Lung microvascular endothelial cell (primary cell): ENCODE measurements at regions not wholly inside any gene's neighbourhood (a gene's known extent, or its start where the extent isn't known, plus 50 kb on each side); places are given as distances from the start of the nearest gene placed in this dataset.

Source experiments
- DNase-seq, 2 donors: peaks; one replicate each; pipeline versions ENCODE4 v3.0.0 to v3.0.0-alpha.2; 2010; ENCODE audit warnings: low read depth in 2 of 2

DNA sequence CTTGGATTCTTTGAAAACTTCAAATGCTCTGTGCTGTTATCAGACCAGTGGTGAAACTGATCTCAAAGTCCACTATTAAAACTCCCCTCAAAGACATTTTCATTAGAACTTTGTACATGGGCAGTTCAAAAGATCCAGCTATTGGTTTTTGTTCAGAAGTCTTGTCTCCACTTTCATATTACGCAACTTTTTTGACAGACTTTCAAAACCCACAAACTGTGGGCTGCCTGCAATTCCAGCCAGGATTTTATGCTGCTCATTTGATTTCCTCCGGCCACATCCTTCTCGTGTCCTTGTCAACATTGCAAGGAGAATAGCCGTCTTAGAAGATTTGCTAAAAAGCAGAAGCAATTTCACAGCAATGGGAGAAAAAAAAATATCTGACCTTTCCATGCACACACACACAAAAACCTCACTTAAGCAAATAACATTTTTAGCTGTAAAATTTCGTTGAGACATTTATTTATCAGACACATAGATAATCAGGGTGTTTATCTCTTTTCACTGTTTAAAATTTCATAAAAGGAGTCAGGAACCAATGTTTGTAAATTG lies 1990.5 kb downstream of the MAT2B start:
- DNase-seq = no peak

DNA sequence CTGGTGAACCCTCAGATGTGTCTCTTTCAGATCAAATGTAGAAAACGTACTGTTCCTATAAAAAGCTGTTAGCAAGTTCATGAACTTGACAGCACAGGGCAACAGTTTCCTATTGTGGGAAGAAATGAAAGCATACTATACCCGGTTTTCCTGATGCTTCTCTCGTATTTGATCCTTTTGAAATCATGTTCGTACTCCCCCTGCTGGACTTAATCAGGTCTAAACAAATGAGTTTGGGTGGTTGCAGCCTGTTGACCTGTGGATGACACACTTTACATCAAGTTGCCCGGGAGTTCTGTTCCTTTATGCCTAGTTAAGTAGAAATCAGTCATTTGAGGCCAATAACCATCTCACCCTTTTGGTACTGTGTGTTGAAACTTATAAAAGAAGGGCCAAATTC lies 1992.3 kb downstream of the MAT2B start:
- peak; percentile 1 to 28 for DNase-seq

DNA sequence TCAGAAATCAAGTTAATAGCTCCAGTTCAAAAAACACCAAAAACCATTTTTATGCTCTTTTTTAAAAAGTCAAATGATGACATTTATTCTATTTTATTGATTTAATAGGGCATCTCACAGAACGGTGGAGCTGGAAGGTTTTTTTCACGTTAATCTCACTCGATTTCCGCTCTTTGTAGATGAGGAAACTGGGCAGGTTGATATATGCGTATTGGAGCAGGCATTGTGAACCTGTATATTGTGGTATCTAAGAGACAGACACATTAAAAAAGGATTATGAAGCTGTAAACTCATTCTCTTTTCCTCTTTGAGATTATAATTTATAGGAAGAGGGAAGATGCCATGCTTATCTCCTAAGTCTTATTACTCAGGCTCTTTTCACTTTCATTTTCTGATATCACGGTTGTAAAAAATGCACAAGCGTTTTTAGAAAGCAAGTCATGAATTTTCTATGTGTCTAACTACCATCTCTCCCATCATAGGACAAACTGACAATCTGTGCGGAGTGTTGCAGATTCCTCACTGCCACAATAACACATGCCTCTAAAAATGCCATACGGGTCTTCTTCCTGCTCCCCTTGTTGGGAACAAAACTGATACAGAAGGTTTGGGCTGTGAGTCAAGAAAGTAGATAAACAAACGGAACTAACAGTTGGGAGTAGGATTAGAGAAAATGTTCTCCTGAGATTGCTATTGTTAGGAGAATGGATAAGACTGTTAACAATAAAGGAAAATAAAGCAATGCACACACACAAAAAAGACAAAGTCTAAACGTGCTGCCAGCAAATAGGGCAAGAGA lies 1997.7 kb downstream of the MAT2B start:
- DNase-seq = no peak

DNA sequence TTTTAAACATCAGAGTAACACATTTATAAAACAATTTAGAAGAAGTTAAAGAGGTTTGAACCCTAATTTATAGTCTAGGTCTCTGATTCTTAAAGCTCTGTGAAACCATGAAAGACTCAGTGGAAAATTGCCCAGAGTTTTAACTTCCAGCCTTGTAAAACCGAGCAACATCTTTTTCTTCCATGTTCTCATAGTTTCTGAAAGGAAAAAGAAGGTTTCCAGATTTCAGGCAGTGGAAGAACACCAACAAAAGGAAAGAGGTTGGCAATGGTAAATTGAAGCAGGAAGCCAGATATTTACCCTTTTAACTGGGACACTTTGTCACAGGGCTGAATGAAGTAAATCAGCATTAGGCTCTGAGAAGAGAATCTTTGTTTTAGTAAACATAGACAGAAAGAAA lies 1999.3 kb downstream of the MAT2B start:
- DNase-seq = no peak

DNA sequence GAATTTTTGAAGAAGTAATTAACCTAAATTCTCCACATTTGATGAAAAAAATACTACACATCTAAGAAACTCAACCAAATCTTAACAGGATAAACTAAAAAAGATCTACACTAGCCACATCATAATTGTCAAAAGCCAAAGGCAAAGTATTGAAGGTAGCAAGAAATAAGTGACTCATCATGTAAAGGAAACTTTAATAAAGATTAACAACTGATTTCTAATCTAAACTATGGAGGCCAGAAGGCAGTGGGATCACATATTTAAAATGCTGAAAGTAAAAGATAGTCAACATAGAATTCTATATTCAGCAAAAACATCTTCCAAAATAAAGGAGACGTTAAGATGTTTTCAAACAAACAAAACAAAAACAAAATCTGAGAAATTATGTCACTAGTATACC lies 2002.9 kb downstream of the MAT2B start:
- DNase-seq = no peak

DNA sequence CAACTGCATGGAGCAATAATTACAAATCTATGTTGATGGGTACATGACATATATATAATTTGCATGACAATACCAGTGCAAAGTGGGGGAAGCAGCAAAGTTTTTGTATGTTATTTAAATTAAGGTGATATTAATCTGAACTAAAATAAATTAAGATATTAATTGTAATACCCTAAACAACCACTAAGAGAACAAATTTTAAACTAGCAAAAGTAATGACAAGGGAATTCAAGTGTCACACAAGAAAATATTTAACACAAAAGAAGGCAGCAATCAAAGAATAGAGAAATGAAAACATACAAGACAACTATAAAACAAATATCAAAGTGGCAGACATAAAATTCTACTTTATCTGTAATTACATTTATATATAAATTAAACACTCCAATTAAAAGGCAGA lies 2003.4 kb downstream of the MAT2B start:
- DNase-seq = no peak

DNA sequence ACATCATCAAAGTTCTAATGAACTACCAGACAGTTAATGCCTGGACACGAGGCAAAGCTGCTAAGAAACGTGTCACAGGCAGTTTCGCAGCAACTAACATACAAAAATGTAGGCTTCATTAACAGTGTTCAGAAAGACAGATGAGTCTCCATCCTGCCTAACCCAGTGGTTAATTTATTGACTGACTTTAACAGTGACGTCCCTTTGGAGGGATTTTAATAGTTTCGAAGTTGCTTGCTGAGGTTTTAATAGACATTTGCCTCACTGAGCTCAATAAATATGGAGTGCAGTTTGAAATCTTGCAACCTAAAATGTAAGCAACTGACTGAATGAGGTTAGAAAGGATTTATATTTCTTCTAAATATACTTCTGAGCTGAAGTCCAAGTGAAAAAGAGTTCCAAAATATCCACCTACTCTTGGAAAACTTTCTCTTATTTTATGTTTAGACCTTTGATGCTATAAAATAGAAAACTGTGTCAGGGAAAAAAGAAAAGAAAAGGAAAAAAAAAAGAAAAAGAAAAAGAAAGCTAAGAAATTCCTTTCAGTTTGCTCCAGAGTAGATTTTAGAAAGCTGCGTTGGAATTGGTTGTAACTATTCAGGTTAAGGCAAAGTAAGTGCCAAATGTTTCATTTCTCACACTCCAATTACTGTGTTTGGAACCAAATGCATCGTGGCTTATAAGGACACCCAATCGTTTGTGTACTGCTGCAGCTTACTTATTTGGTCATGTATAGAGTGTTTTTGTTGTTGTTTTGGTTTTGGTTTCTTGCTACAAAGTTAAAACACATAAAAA lies 2016.6 kb downstream of the MAT2B start:
- no peak for DNase-seq

DNA sequence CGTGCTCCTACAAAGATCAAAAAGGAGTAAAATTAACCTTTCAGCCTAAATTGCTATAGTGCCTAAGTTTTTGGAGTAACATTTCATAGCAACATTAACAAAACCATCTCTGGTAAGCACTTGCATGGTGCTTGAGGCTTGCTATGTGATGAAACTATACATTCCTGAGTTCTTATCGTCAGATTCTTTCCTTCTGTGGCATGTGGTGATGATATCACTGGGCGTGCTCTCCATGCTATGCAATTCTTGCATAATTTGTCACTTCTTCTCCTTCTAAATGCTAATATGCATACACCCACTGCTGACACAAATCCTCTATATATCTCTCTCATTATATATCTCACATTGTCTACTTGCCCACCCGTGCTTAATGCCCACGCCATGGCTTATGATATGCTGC lies 2019.9 kb downstream of the MAT2B start:
- no peak for DNase-seq

DNA sequence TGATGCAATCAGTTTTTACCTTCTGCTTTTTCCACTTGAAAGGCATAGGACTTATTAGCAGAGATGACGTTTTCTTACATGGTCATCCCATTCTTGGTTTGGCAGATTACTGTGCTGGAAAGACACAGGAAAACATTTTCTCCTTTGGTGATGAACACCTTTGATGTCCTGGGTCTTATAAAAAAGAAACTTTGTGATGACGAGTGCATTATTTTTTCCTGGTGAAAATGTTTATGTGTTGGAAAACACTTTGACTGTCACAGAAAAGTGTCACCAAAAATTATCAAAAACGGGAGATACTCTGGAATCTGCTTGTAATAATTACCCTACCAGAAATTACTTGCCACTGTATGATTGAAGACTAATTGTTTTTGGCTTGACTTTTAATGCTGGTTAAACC lies 2020.9 kb downstream of the MAT2B start:
- DNase-seq = no peak

DNA sequence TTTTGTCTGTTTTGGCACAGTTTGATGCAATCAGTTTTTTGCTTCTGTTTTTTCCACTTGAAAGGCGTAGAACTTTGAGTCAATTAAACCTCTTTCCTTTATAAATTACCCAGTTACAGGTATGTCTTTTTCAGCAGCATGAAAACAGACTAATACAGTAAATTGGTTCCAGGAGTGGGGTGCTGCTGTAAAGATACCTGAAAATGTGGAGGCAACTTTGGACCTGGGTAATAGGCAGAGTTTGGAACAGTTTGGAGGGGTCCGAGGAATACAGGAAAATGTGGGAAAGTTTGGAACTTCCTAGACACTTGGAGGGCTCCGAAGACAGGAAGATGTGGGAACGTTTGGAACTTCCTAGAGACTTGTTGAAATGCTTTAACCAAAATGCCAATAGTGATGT lies 2022.2 kb downstream of the MAT2B start:
- no peak for DNase-seq

DNA sequence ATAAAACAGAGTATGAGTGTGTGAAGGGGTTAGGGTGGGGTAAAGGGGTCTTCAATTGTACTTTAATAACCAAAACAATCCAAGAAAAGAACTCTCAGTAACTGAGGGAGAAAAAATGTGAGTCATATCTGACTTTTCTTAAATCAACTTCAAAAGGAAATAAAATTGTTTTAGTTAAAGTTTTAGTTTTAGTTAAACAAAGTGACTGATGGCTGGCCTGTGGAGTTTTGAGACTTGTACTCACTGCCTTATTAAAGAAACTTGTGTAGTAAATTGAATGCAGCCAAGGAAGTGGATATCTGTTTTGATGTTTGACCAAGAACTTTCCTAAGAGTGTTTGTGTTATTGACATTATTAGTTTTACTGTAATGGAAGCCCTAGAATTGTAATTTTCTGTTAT lies 2032.6 kb downstream of the MAT2B start:
- DNase-seq = no peak

DNA sequence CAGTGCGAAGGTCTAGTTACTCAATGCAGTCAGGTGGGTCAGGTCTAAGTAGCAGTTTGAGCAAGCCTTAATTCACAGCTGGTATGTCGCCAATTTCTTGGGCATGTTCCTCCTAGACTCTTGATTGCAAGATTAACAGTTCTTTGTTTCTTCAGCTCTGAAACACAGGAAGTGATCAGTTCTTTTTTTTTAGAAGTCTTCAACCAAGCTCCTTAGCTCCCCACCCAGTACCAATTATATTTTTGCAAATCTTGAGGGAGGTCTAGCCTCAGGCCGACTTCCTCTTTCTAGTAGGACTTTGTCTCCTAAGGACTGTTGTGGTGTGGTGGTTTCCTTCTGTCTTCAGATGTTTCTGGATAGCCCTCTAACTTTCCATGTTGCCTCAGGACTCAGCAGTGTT lies 2054.2 kb downstream of the MAT2B start:
- DNase-seq = no peak

DNA sequence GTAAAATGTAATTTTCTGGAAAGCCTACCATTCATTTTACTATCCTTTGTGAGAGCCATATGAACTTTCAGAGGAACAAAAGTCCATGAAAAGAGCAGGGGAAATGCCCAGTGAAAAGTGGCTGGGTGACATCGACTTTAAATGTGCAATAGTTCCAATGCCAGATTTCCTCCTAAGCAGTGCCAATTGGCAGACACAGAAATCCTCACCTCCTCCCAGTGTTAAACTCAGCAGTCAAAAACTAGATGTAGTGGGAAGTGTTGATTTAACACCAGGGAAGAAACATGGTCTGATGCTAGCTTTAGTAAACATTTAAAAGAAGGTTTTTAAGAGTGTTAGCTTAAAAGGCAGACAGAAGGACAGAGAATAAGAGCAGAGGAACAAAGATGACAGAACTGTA lies 2055.2 kb downstream of the MAT2B start:
- peak in 1 of 2 donors; percentile 11 for DNase-seq

DNA sequence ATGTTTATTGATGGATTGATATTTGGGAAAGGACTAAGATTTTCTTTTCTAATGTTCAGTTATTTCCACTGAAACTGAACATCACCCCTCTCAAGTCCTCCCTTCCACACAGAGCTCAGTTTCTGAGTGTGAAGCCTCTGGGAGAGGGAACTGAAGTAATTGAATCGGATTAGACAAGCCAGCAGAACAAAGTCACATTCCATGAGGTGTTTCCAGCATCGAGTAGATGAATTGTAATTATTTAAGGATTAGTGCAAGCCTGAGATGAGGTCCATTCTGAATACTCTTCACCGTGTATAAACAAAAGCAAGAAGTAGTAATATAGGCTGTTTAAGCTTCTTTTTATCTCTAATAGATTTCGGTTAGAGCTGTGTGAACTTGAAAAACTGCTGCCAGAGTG lies 2060.5 kb downstream of the MAT2B start:
- no peak for DNase-seq

DNA sequence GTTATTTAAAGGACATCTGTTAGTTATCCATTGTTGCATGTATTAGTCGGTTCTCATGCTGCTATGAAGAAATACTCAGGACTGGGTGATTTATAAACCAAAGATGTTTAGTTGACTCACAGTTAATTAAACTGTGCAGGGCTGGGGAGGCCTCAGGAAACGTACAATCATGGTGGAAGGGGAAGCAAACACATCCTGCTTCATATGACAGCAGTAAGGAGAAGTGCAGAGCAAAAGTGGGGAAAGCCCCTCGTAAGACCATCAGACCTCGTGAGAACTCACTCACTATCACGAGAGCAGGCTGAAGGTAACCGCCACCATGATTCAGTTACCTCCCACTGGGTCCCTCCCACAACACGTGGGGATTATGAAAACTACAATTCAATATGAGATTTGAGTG lies 2064.1 kb downstream of the MAT2B start:
- DNase-seq = no peak

DNA sequence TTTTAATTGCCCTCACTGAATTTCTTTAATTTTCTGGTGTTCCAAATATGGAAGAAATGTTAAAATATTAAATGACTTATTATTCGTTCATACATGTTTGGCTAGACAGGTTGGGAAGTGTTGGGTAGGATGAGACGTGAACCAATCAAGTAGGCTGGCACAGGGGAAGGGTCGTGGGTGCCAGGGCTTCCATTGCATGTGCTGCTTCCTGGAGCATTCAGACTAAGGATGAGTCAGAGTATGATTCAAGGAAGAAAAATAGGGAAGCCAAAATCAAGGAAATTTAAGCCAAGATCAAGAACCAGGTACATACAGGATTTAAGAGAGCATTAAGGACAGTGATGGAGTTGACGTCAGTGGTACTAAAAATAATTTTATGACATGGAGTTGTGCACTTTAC lies 2068.0 kb downstream of the MAT2B start:
- peak in 1 of 2 donors; percentile 39 for DNase-seq

DNA sequence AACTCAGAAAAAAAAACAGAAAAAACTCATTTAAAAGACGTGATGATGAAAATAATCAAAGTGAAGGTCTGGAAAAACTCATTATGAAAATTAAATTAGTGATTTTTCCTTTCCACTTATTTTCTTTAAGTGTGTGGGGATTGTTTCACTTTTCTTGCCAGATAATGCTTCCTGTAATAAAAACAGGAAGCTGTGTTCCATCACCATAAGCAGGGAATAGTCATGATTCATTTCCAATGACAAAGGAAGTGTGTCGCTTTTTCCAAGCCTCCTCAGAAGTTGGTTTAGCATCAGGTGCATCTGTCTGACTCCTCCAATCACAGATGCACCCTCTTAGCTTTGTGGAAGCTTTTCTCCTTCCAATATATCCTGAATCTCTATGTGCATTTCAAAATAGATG lies 2068.7 kb downstream of the MAT2B start:
- DNase-seq = peak; percentile 0 to 63

DNA sequence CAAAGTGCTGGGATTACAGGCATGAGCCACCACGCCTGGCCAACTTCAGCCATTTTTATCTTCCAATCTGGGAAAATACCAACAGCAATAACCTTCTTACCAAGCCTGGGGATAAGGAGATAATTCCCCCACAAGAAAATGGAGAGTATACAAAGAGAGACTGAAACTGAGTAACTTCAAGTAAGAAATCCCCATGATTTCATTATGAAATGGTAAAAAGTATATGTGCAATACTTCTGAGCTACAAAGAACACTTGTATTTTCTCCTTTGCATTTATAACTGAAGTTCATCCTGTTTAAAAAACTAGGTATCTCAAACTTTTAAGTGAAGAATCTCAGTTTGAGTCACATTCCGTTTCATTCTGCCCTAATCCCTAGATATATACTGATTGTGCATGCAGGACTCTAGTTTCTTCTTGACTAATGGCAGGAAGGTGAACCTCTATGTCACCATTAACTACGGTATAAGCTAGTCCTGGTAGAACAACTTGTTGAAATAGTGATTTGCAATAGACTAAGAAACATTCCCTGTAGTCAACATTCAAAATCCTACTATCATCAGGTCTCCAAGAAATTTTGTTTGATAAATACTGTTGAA lies 2071.4 kb downstream of the MAT2B start:
- DNase-seq = no peak

DNA sequence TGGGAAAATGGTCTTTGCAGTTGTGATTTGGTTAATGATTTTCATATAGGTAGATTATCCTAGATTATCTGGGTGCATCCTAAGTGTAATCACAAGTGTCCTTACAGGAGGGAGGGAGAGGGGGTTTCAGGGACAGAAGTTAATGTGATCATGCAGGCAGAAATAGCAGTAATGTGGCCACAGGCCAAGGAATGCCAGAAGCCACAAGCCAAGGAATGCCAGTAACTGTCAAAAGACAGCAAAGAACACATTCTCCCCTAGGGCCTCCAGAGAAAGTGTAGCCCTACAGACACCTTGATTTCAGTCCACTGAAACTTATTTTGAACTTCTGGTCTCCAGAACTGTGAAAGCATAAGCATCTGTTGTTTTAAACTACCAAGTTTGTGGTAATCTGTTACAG lies 2074.5 kb downstream of the MAT2B start:
- DNase-seq = no peak

DNA sequence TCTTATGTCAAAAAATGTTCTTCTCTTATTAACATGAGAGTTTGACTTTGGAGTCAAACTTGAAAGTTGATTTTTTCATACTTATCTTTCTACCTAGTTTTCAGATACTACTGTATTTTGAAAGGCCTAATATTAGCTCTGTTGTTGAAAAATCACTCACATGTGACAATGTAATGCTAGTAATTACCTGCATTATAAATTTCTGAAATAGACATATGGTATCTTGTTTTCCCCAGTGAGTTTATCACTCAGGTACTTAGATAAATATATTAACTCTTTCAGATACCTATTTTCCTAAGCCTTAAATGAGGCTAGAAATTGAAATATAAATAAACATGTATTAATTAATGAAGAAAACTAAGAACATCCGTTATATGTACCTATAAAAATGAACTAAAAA lies 2089.3 kb downstream of the MAT2B start:
- no peak for DNase-seq

DNA sequence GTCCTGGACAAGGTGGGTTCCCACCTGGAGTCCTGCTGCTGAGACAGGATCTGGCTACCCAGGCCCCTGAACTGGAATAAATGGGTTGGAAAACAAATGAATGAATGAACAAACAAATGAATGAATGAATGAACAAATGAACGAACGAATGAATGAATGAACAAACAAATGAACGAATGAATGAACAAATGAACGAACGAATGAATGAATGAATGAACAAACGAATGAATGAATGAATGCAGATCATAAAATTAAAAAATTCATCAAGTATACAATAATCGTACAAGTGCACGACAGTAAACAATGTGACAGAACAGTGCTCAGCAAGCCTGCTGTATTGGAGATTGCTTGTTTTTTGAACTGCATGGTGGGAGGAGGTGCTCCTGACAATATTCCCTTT lies 2097.1 kb downstream of the MAT2B start:
- no peak for DNase-seq

DNA sequence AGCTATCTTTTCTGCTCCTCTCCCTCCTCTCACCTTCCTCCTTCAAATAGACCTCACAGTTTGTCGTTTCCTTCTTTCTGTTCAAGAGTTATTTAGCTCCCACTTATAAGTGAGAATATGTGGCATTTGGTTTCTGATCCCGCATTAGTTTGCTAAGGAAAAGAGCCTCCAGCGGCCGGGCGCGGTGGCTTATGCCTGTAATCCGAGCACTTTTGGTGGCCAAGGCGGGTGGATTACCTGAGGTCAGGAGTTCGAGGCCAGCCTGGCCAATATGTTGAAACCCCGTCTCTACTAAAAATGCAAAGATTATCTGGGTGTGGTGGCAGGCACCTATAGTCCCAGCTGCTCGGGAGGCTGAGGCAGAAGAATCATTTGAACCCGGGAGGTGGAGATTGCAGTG lies 2101.6 kb downstream of the MAT2B start:
- DNase-seq = no peak
